HL-60/S4 (cell line): ENCODE measurements at regions not wholly inside any gene's neighbourhood (a gene's known extent, or its start where the extent isn't known, plus 50 kb on each side); places are given as distances from the start of the nearest gene placed in this dataset.
"Not testable (repeated sequence)": the region's sequence is repeated elsewhere in the genome, so short reads cannot be mapped to it uniquely, and the experiment has no call there.

Experiments used
- in situ Hi-C: fragments of 300-500 bp; cut with MboI; formaldehyde crosslinking; loops from 2 replicates; pipeline ENCODE4 v1.14.3; 2022; ENCODE audit warnings: low sequenced_read_pairs

- in situ Hi-C loops = no loop called here
Observed at GRCh38 chrX:54615109-54615508, 85.1 kb downstream of the GNL3L start.

DNA sequence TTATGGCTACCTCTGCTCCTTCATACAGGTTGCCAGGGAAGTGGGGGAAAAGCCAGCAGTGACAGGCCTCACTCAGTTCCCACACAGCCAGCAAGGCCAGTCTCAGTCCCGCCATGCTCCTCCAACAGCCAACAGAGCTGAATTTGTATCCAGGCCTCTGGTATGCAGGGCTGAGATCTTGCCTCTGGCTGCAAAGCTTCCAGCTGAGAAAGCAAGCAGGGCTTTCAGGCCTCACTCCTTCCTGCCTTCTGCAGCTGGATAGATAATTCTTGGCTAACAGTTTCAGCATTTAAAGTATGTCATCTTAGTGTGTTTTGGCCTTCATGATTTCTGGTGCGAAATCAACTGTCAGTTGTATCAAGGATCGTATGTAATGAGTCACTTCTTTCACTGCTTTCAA lies 103.6 kb downstream of the GNL3L start:
- in situ Hi-C loops = no loop called here

GRCh38 chrX:54639018-54639345 lies 109.0 kb downstream of the GNL3L start:
- in situ Hi-C loops = no loop called here

DNA sequence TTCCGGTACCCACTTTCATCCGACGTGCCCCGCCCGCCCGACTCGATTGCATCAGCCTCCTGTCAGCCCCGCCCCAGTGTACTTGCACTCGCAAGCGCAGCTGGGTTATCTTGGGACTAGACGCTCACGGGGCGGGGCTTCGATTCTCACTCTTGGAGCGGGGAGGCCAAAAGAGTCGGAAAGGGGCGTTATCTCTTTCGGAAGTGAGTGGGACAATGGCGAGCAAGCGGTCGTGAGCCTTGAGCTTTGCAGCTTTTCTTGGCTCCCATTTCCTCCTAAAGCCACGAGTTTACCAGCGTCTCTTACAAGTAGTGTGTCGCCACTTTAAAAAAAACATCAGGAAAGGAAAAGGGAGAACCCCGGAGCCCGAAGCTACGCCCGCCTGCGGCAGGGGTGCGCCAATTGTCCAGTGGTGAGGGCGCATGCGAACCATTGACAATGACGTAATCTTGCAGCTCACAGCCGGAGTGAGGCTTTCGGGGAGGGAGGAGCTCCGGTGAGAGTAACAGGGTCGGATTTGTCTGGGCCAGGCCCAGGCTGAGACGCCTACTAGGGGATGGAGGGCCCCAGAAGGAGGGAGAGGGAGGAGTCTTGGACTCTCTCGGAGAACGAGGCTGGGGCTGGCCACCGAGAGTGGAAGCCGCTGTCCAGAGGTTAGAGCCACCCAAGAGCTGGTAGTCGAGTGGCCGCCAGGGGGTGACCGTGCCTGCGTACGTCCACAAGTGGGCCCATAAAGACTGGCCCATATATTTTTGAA lies 109.5 kb downstream of the GNL3L start:
- in situ Hi-C loops = no loop called here

- in situ Hi-C loops = no loop called here
Observed at GRCh38 chrX:54640103-54640690, 110.2 kb downstream of the GNL3L start.

GRCh38 chrX:54640736-54641135 lies 110.7 kb downstream of the GNL3L start:
- in situ Hi-C loops = no loop called here

- in situ Hi-C loops = no loop called here
Observed at GRCh38 chrX:54641530-54641929, 111.5 kb downstream of the GNL3L start.

- in situ Hi-C loops = not testable (repeated sequence)
Observed at GRCh38 chrX:54647607-54648006, 117.6 kb downstream of the GNL3L start.

DNA sequence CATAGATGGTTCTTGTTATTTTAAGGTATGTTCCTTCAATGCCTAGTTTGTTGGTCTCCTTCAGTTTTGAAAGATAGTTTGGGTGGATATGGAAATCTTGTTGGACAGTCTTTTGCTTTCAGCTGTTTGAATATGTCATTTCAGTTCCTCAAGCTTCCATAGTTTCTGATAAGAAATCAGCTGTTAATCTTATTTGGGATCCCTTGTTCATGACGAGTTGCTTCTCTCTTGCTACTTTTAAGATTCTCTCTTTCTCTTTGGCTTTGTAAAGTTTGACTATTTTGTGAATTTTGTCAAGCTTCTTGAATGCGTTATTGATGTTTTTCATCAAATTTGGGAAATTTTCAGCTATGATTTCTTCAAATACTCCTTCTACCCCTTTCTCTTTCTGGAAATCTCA lies 129.5 kb downstream of the GNL3L start:
- in situ Hi-C loops = loop anchor here (25.0 kb wide), 1 partner anchor 97 kb away; no protein-coding TSS in a partner anchor

DNA sequence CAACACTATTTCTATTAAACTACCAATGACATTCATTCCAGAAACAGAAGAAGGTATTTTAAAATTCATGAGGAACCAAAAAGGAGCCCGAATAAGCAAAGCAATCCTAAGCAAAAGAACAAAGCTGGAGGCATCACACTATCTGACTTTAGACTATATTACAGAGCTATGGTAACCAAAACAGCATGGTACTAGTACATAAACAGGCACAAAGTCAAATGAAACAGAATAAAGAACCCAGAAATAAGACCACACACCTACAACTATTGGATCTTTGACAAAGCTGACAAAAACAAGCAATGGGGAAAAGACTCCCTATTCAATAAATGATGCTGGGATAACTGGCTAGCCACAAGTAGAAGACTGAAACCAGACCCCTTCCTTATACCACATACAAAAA lies 122.3 kb downstream of the ITIH6 start:
- in situ Hi-C loops = no loop called here

- in situ Hi-C loops = no loop called here
Observed at GRCh38 chrX:54695231-54695630, 102.8 kb downstream of the ITIH6 start.

GRCh38 chrX:54695816-54696487 lies 102.1 kb downstream of the ITIH6 start:
- in situ Hi-C loops = no loop called here
